Astrocyte of the cerebellum (primary cell): ENCODE measurements at regions not wholly inside any gene's neighbourhood (a gene's known extent, or its start where the extent isn't known, plus 50 kb on each side); places are given as distances from the start of the nearest gene placed in this dataset.

Experiments used
- DNase-seq: peaks from one replicate; pipeline ENCODE4 v3.0.0-alpha.2; 2011; ENCODE audit warnings: low read depth
- H3K4me3 ChIP-seq: 2 replicates; pipeline ENCODE4 v1.5.1; 2011; ENCODE audit warnings: mild to moderate bottlenecking, low read depth, low read length, moderate library complexity
- in situ Hi-C: cut with HindIII; loops from 2 replicates; pipeline ENCODE4 v1.10.0; 2017; ENCODE audit warnings: low sequenced_read_pairs
- TF ChIP-seq, protein P1 (sequence below): IDR thresholded peaks from 2 replicates; pipeline ENCODE4 v1.5.1; 2012; ENCODE audit warnings: low read length, low read depth, moderate library complexity, mild to moderate bottlenecking; ENCODE audit errors: missing control alignments

DNA sequence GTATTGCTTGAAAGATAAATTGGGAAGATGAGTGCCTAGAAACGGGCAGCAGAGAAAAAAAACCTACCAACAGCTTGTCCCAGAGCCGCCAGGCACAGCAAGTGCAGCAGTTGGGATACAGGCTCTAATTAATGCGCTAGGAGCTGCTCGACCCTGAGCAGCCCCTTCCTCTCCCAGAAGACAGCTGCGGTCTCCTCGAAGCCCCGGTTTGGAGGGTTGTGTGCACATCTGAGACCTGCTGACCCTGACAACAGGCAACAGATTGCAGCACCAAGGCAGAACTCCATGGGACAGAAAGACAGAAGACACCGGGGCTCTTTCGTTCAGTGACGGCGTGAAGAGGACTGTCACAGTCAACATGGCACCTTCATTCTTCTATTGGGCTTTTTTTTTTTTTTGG, 101.4 kb downstream of the TSEN15 start:
- no peak for DNase-seq
- TF ChIP-seq, protein P1, sequence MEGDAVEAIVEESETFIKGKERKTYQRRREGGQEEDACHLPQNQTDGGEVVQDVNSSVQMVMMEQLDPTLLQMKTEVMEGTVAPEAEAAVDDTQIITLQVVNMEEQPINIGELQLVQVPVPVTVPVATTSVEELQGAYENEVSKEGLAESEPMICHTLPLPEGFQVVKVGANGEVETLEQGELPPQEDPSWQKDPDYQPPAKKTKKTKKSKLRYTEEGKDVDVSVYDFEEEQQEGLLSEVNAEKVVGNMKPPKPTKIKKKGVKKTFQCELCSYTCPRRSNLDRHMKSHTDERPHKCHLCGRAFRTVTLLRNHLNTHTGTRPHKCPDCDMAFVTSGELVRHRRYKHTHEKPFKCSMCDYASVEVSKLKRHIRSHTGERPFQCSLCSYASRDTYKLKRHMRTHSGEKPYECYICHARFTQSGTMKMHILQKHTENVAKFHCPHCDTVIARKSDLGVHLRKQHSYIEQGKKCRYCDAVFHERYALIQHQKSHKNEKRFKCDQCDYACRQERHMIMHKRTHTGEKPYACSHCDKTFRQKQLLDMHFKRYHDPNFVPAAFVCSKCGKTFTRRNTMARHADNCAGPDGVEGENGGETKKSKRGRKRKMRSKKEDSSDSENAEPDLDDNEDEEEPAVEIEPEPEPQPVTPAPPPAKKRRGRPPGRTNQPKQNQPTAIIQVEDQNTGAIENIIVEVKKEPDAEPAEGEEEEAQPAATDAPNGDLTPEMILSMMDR = no peak
- peak overlapping the region; percentile 3 for H3K4me3 ChIP-seq
- in situ Hi-C loops = no loop called here

DNA sequence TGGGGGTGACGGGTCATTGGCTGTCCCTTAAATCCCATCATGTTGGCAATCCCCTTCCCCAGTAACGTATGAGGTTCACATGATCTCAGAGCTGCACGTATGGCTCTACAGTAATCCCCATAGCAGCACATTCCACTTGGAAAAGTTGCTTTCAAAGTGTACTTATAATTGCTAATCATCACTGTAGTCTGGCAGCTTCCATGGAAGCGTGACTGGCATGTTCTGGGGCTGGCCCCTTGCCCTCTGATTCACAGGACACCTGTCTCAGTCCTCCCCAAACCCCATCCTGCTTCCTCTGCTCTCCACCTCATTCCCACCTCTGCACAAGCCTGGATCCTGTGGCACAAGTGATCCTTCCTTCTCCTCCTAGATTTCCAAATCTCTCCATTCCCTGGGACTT, 102.2 kb downstream of the TSEN15 start:
- TF ChIP-seq, protein P1 = no peak
- DNase-seq = no peak
- in situ Hi-C loops = no loop called here
- H3K4me3 ChIP-seq = no peak overlapping the region

DNA sequence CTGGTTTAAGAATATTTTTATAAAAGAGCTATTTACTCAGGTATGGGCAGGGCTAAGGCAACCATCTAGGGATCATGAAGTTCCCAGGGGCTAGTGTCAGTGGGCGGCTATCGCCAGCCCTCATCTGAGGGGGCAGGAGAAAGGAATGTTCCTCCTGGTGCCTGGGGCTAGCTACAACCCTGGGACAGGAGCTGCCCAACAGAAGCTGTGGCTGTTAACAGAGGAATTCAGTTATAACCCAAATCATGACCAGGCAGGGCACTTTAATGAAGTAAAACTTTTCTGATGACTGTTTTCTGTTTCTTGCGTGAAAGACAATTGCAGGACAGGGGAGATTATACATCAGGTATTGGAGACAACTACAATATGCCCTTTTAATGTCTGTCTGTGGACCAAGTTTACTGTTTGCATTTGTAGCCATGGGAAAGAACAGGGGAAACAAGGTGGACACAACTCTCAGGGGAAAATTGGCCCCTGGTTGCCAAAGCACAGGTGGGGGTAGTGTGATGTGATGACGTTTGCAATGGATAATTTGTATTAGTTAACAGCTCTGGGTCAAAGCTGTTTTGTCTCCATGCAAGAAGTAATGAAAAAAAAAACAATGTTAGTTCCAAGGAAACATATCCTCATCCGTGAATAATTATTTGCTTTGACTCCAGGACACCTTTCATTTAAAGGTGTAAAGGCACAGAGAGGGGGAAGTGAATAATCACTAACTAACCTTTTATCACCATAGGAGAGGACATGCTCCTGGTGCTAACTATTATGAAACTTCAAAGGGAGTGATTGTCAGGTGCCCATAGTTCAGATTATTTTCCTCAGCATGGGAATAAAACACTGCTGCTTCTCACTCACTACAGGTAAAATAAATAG, 105.2 kb downstream of the TSEN15 start:
- no peak overlapping the region for H3K4me3 ChIP-seq
- no peak for DNase-seq
- TF ChIP-seq, protein P1 = no peak
- in situ Hi-C loops = no loop called here

DNA sequence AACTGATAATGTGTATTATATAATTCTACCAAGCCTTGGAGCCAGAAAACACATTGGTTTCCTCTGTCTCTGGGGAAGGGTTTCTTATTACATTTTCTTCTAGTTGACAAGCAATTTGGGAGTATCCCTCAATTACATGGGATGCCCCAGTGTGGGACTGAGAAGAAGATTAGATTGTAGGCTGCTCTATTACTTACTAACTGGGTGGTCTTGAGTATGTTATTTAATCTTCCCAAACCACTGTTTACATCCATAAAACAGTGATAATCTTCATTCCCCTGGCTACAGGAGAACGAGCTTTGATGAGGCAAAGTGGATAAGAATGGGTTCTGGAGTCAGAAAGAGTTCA, 105.8 kb downstream of the TSEN15 start:
- DNase-seq = no peak
- no peak overlapping the region for H3K4me3 ChIP-seq
- TF ChIP-seq, protein P1 = no peak
- in situ Hi-C loops = no loop called here

DNA sequence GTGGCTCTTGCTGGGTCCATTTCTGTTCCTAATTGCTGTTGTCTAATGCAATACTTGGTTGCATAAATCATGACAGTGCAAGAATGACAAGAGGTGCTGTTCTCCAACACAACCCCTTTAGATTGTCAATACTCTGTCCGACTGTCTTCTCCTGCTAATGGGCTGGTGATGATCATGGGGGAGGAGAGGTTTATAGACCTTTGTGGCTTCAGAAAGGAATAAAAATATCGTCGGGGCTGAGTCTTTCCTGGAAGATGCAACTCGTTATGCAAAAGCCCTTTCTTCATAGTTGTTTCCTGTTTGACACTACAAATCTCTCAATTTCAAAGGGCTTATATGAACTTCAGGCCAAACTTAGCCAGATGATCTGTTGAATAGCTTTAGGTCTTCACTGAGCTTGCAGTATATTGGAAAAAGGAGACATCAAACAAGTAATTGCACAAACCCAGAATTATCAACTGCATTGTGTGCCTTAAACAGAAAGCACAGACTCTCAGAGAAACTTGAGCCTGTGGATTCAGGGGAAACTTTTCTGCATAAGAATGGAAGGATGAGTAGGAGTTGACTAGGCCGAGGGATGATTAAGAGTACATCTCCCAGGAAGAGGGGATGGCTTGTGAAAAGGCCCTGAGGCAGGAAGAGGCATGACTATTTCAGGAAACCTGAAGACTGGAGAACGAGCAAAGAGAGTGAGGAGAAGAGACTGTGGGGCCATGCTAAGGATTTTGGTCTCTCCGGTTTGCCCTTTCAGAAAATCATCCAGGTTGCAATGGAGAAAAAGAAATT, 107.6 kb downstream of the TSEN15 start:
- in situ Hi-C loops = no loop called here
- H3K4me3 ChIP-seq = no peak overlapping the region
- TF ChIP-seq, protein P1 = no peak
- no peak for DNase-seq

DNA sequence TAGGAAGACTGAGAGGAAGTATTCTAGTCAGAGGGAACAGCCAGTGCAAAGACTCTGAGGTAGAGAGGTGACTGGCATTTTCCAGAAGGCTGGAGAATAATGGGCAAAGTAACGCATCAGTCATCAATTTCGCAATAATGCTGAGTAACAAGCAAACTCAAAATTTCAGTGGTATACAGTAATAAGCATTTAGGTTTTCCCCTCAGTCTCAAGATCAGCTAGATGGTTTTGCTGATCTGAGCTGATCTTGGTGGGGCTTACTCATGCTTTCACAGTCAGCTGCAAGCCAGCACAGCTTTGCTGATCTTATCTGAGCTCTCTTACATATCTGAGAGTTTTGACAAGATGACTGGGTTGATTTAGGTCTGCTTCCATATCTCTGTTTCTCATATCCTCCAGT, 108.7 kb downstream of the TSEN15 start:
- H3K4me3 ChIP-seq = no peak overlapping the region
- DNase-seq = no peak
- TF ChIP-seq, protein P1 = no peak
- in situ Hi-C loops = no loop called here
